ENCODE measurements at regions not wholly inside any gene's neighbourhood (a gene's known extent, or its start where the extent isn't known, plus 50 kb on each side); places are given as distances from the start of the nearest gene placed in this dataset.
"Not testable (repeated sequence)": the region's sequence is repeated elsewhere in the genome, so short reads cannot be mapped to it uniquely, and the experiment has no call there.

DNA sequence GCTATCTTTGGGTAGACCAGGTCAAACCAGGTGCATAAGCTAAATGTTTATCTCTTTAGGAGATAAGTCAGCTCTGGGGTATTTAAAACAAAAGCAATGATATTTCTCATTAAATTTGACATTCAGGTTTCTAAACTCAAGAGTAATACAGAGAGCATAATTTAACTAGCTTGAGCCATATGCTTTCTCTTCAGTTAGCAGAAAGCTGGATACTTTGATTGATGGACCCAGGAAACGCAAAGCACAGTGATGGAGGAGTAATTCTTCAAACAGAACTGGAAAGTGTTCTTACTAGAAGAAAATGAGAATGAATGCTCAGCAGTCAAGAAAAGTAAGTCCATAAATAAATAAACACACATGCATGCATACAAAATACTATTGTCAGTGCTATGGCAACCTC, 885.7 kb upstream of the RAG2 start:
- Histone ChIP-seq H3K9me3 (ENCODE audit: control insufficient read depth, low read length) (no peaks in the 10 kb centered on the region), H3K27me3 (ENCODE audit: control insufficient read depth, insufficient read depth) (no peaks in the 10 kb centered on the region), H3K4me1 (ENCODE audit: control insufficient read depth, insufficient read depth, low read length) (no peaks in the 10 kb centered on the region), H3K27ac (ENCODE audit: low read length) (no peak overlapping the region), H3K4me3 (ENCODE audit: low read length) (no peak overlapping the region)
- WGBS: 78% methylated on average over 1 of the region's 1 CpG
- intact Hi-C loops (cut with DNase I): no loop called here
- ATAC-seq (no peak), DNase-seq (no peak)

DNA sequence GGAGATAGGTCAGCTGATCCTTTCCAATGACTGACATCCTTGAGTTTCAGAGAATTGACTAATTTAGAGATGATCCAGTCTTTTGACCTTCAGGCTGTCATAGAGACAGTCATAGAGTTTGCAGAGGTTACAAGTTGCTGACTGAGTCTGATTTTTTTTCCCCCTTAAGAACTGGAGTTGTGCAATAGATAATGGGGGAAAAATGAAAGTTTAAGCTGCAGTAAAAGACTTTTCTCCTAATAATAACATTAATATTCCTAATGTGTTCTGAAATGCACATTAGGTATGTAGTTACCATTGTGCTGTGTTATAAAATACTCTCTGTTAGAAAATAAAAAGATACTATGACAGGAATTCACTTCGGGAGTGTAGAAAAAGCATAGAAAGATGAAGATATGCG, 876.9 kb upstream of the RAG2 start:
- DNase-seq (no peak), ATAC-seq (no peak)
- no peaks in the 10 kb centered on the region for H3K27me3 ChIP-seq (ENCODE audit: control insufficient read depth, insufficient read depth)
- no peak overlapping the region for H3K4me3 ChIP-seq (ENCODE audit: low read length)
- intact Hi-C loops (cut with DNase I): no loop called here
- WGBS: 52% methylated on average over 2 of the region's 2 CpGs
- no peaks in the 10 kb centered on the region for H3K9me3 ChIP-seq (ENCODE audit: control insufficient read depth, low read length)
- H3K27ac ChIP-seq (ENCODE audit: low read length): no peak overlapping the region
- no peaks in the 10 kb centered on the region for H3K4me1 ChIP-seq (ENCODE audit: control insufficient read depth, insufficient read depth, low read length)

DNA sequence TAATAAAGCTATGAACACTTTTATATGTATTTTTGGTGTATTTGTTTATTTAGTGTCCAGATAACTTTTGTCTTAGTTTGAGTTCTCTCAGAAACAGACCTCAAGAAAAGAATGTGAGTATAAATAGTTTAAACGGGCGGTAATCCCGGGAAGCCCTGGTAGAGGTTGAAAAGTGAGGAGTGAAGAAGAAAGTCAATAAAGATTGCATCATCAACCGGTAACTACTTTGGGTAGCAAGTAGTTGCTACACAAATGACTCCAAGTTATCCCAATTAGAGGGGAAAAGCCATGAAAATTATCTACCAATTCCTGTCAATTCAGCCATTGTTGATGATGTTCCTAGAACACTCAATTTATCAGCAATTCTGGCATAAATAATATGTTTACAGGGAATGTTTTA, 870.3 kb upstream of the RAG2 start:
- Histone ChIP-seq H3K27ac (ENCODE audit: low read length) (no peak overlapping the region), H3K4me3 (ENCODE audit: low read length) (no peak overlapping the region), H3K4me1 (ENCODE audit: control insufficient read depth, insufficient read depth, low read length) (no peaks in the 10 kb centered on the region), H3K9me3 (ENCODE audit: control insufficient read depth, low read length) (no peaks in the 10 kb centered on the region), H3K27me3 (ENCODE audit: control insufficient read depth, insufficient read depth) (no peaks in the 10 kb centered on the region)
- WGBS: 89% methylated on average over 4 of the region's 4 CpGs
- no peak for ATAC-seq
- DNase-seq: no peak
- intact Hi-C loops (cut with DNase I): no loop called here

- DNase-seq: no peak
- Histone ChIP-seq H3K4me1 (ENCODE audit: control insufficient read depth, insufficient read depth, low read length) (no peaks in the 10 kb centered on the region), H3K4me3 (ENCODE audit: low read length) (no peak overlapping the region), H3K27ac (ENCODE audit: low read length) (no peak overlapping the region), H3K27me3 (ENCODE audit: control insufficient read depth, insufficient read depth) (no peaks in the 10 kb centered on the region), H3K9me3 (ENCODE audit: control insufficient read depth, low read length) (no peaks in the 10 kb centered on the region)
- intact Hi-C loops (cut with DNase I): no loop called here
- ATAC-seq: no peak
Measured at GRCh38 chr11:37465221-37465620, 867.2 kb upstream of the RAG2 start.

GRCh38 chr11:37459456-37459855, 861.4 kb upstream of the RAG2 start:
- WGBS: 92% methylated on average over 2 of the region's 2 CpGs
- Histone ChIP-seq H3K4me1 (ENCODE audit: control insufficient read depth, insufficient read depth, low read length) (no peaks in the 10 kb centered on the region), H3K27me3 (ENCODE audit: control insufficient read depth, insufficient read depth) (no peaks in the 10 kb centered on the region), H3K27ac (ENCODE audit: low read length) (no peak overlapping the region), H3K9me3 (ENCODE audit: control insufficient read depth, low read length) (no peaks in the 10 kb centered on the region), H3K4me3 (ENCODE audit: low read length) (no peak overlapping the region)
- intact Hi-C loops (cut with DNase I): no loop called here
- ATAC-seq (no peak), DNase-seq (no peak)

- ATAC-seq: no peak
- H3K4me1 ChIP-seq (ENCODE audit: control insufficient read depth, insufficient read depth, low read length): no peaks in the 10 kb centered on the region
- intact Hi-C loops (cut with DNase I): no loop called here
Measured at GRCh38 chr11:37456746-37457145, 858.7 kb upstream of the RAG2 start.

GRCh38 chr11:37451903-37452302, 853.9 kb upstream of the RAG2 start:
- no peaks in the 10 kb centered on the region for H3K4me1 ChIP-seq (ENCODE audit: control insufficient read depth, insufficient read depth, low read length)
- ATAC-seq (no peak), DNase-seq (no peak)
- H3K27me3 ChIP-seq (ENCODE audit: control insufficient read depth, insufficient read depth): no peaks in the 10 kb centered on the region
- no peaks in the 10 kb centered on the region for H3K9me3 ChIP-seq (ENCODE audit: control insufficient read depth, low read length)
- H3K4me3 ChIP-seq (ENCODE audit: low read length): no peak overlapping the region
- no peak overlapping the region for H3K27ac ChIP-seq (ENCODE audit: low read length)
- intact Hi-C loops (cut with DNase I): no loop called here

More at GRCh38 chr11:37456746-37457145, 858.7 kb upstream of the RAG2 start:
- Histone ChIP-seq H3K27ac (ENCODE audit: low read length) (no peak overlapping the region), H3K4me3 (ENCODE audit: low read length) (no peak overlapping the region), H3K9me3 (ENCODE audit: control insufficient read depth, low read length) (no peaks in the 10 kb centered on the region), H3K27me3 (ENCODE audit: control insufficient read depth, insufficient read depth) (no peaks in the 10 kb centered on the region)
- DNase-seq: no peak
- WGBS: 91% methylated on average over 1 of the region's 1 CpG

DNA sequence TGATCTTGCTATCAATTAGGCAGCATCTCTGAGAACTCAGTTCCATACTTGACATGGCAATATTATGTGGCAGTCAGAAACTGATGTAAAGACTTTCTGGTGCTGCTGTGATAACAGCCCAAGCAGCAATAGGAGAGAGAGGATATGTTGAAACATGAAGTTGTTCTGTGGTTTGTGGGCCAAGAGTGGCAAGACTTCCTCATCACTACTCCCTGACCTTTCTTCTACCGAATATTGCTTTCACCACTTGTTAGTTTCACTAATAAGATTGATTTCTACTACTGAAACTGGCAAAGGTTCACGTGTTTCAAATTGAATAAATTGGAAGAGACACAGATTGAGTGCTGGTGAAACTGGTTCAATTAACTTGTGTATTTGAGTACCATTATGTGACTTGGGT, 852.6 kb upstream of the RAG2 start:
- intact Hi-C loops (cut with DNase I): no loop called here
- H3K27me3 ChIP-seq (ENCODE audit: control insufficient read depth, insufficient read depth): no peaks in the 10 kb centered on the region
- no peak for DNase-seq
- H3K27ac ChIP-seq (ENCODE audit: low read length): no peak overlapping the region
- no peaks in the 10 kb centered on the region for H3K4me1 ChIP-seq (ENCODE audit: control insufficient read depth, insufficient read depth, low read length)
- H3K9me3 ChIP-seq (ENCODE audit: control insufficient read depth, low read length): no peaks in the 10 kb centered on the region
- H3K4me3 ChIP-seq (ENCODE audit: low read length): no peak overlapping the region
- 44% methylated on average over 2 of the region's 2 CpGs for WGBS
- no peak for ATAC-seq

GRCh38 chr11:37449146-37449545, 851.1 kb upstream of the RAG2 start:
- H3K27me3 ChIP-seq (ENCODE audit: control insufficient read depth, insufficient read depth): no peaks in the 10 kb centered on the region
- no peak overlapping the region for H3K4me3 ChIP-seq (ENCODE audit: low read length)
- H3K27ac ChIP-seq (ENCODE audit: low read length): no peak overlapping the region
- DNase-seq (no peak), ATAC-seq (peak in 1 of 2 donors; percentile 75)
- no peaks in the 10 kb centered on the region for H3K4me1 ChIP-seq (ENCODE audit: control insufficient read depth, insufficient read depth, low read length)
- intact Hi-C loops (cut with DNase I): no loop called here
- 24% methylated on average over 3 of the region's 3 CpGs for WGBS
- no peaks in the 10 kb centered on the region for H3K9me3 ChIP-seq (ENCODE audit: control insufficient read depth, low read length)

DNA sequence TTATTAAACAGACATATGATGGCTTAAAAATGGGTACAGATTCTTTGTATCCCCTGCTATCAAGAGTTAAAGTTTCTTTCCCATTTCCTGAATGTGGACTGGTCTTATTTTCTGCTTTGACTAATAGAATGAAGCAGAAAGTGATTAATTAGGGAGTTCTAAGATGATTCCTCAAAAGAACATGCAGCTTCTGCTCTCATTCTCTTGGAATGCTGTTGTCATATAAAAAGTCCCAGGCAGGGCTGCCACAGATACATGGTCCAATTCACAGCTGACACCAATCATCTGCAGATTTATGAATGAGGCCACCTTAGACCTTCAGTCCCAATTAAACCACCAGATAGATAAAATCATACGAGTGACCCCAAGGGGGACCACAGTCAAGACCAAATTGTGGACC, 844.5 kb upstream of the RAG2 start:
- H3K27me3 ChIP-seq (ENCODE audit: control insufficient read depth, insufficient read depth): no peaks in the 10 kb centered on the region
- no peak overlapping the region for H3K27ac ChIP-seq (ENCODE audit: low read length)
- ATAC-seq: no peak
- H3K4me3 ChIP-seq (ENCODE audit: low read length): no peak overlapping the region
- intact Hi-C loops (cut with DNase I): no loop called here
- no peaks in the 10 kb centered on the region for H3K4me1 ChIP-seq (ENCODE audit: control insufficient read depth, insufficient read depth, low read length)
- 43% methylated on average over 1 of the region's 1 CpG for WGBS
- no peak for DNase-seq
- no peaks in the 10 kb centered on the region for H3K9me3 ChIP-seq (ENCODE audit: control insufficient read depth, low read length)

DNA sequence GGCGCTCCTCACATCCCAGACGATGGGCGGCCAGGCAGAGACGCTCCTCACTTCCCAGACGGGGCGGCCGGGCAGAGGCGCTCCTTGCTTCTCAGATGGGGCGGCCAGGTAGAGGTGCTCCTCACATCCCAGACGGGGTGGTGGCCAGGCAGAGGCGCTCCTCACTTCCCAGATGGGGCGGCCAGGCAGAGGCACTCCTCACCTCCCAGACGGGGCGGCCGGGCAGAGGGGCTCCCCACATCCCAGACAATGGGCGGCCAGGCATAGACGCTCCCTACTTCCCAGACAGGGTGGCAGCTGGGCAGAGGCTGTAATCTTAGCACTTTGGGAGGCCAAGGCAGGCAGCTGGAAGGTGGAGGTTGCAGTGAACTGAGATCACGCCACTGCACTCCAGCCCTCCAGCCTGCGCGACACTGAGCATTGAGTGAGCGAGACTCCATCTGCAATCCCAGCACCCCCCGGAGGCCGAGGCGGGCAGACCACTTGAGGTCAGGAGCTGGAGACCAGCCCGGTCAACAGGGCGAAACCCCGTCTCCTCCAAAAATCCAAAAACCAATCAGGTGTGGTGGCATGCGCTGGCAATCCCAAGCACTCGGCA, 833.7 kb upstream of the RAG2 start:
- intact Hi-C loops (cut with DNase I); H3K4me1 ChIP-seq (ENCODE audit: control insufficient read depth, insufficient read depth, low read length); H3K27ac ChIP-seq (ENCODE audit: low read length); H3K4me3 ChIP-seq (ENCODE audit: low read length); ATAC-seq; H3K9me3 ChIP-seq (ENCODE audit: control insufficient read depth, low read length); H3K27me3 ChIP-seq (ENCODE audit: control insufficient read depth, insufficient read depth): not testable (repeated sequence)
- DNase-seq: peak in 2 of 3 donors; percentile 24 to 50
- 95% methylated on average over 29 of the region's 29 CpGs for WGBS

DNA sequence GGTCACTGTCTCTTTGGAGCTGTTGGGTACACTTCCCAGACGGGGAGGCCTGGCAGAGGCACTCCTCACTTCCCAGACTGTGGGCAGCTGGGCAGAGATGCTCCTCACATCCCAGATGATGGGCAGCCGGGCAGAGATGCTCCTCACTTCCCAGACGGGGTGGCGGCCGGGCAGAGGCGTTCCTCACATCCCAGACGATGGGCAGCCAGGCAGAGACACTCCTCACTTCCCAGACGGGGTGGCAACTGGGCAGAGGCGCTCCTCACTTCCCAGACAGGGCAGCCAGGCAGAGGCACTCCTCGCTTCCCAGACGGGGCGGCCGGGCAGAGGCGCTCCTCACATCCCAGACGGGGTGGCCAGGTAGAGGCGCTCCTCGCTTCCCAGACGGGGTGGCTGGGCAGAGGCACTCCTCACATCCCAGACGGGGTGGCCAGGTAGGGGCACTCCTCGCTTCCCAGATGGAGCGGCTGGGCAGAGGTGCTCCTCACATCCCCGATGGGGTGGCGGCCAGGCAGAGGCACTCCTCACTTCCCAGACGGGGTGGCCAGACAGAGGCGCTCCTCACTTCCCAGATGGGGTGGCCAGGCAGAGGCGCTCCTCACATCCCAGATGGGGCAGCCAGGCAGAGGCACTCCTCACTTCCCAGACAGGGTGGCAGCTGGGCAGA, 833.1 kb upstream of the RAG2 start:
- H3K4me3 ChIP-seq (ENCODE audit: low read length); H3K27me3 ChIP-seq (ENCODE audit: control insufficient read depth, insufficient read depth); H3K9me3 ChIP-seq (ENCODE audit: control insufficient read depth, low read length); ATAC-seq; intact Hi-C loops (cut with DNase I); H3K27ac ChIP-seq (ENCODE audit: low read length); H3K4me1 ChIP-seq (ENCODE audit: control insufficient read depth, insufficient read depth, low read length): not testable (repeated sequence)
- WGBS: 83% methylated on average over 26 of the region's 26 CpGs
- DNase-seq: peak in 1 of 3 donors; percentile 27
